K562 (cell line): ENCODE measurements at regions not wholly inside any gene's neighbourhood (a gene's known extent, or its start where the extent isn't known, plus 50 kb on each side); places are given as distances from the start of the nearest gene placed in this dataset.

Source experiments
- ATAC-seq: fragments of 200-7000 bp; cut with Tn5 transposase; 3 replicates; pipeline ENCODE4 v1.9.1; 2020; ENCODE audit warnings: moderate library complexity
- BruUV-seq: library from RNA; stranded (reverse); fragments of 400-500 nt; replicated peaks from 2 replicates; lab custom pipeline; 2021; lab: Mats Ljungman, UMichigan
- CTCF ChIA-PET: fragments of 300-600 bp; formaldehyde crosslinking; extraction: SDS; loops from one replicate; lab custom pipeline; 2021; ENCODE audit warnings: low intra/inter-chr PET ratio; lab: Yijun Ruan, JAX
- POLR2A ChIA-PET: fragments of 300-600, 350-650 bp; sonication (Branson Sonifier 250); formaldehyde crosslinking; extraction: SDS; loops from one replicate; lab custom pipeline; 2021; ENCODE audit warnings: antibody characterized with exemption, inconsistent platforms; lab: Yijun Ruan, JAX
- DNase-seq, 4 experiments: peaks; one replicate each; pipeline versions ENCODE4 v3.0.0 to v3.0.0-alpha.2; 2011 to 2018; ENCODE audit warnings: low spot score in 3 of 4, mixed read lengths in 3 of 4; ENCODE audit errors: extremely low read depth in 1 of 4
- FAIRE-seq: peaks from 2 replicates; lab custom pipeline; 2011; peaks lifted over from hg19 to GRCh38; lab: Jason Lieb, UNC
- H2AFZ ChIP-seq: 2 replicates; pipeline ENCODE4 v1.6.0; 2011; ENCODE audit warnings: low read depth, low read length, control low read depth, inconsistent platforms
- H3K27ac ChIP-seq: fragments of 200-600 bp; 3 replicates; pipeline ENCODE4 v1.8.0; 2011; ENCODE audit warnings: low read depth, mild to moderate bottlenecking, control low read depth, inconsistent platforms, low read length, moderate library complexity, mixed read lengths; ENCODE audit errors: extremely low read depth
- H3K27me3 ChIP-seq, 2 experiments: fragments of 300-600 bp in 1 of 2; 2 replicates in 1 of 2; 3 replicates in 1 of 2; pipeline versions ENCODE4 v1.6.0 to v1.8.0; 2011; ENCODE audit warnings: inconsistent platforms in 2 of 2, low read length in 2 of 2, mild to moderate bottlenecking in 1 of 2, mixed read lengths in 1 of 2, moderate library complexity in 1 of 2; ENCODE audit not compliant: control insufficient read depth in 2 of 2, insufficient read depth in 2 of 2
- H3K36me3 ChIP-seq: fragments of 300-600 bp; 3 replicates; pipeline ENCODE4 v1.8.0; 2011; ENCODE audit warnings: mild to moderate bottlenecking, low read length, inconsistent platforms; ENCODE audit not compliant: control insufficient read depth, insufficient read depth
- H3K4me1 ChIP-seq, 2 experiments: fragments of 200-600 bp in 1 of 2; replicated peaks in 1 of 2; 2 replicates in 1 of 2; 3 replicates in 1 of 2; pipeline versions ENCODE4 v1.5.1 to v1.8.0; 2011; ENCODE audit warnings: inconsistent platforms in 2 of 2, low read length in 2 of 2, mild to moderate bottlenecking in 1 of 2, mixed read lengths in 1 of 2, moderate library complexity in 1 of 2; ENCODE audit not compliant: control insufficient read depth in 2 of 2, insufficient read depth in 2 of 2
- H3K4me2 ChIP-seq: 2 replicates; pipeline ENCODE4 v1.6.1; 2011; ENCODE audit warnings: low read length, control low read depth, inconsistent platforms, mixed read lengths; ENCODE audit not compliant: insufficient read depth
- H3K4me3 ChIP-seq: fragments of 200-600 bp; sonication (generic), shearing (Covaris generic); 2 replicates; pipeline ENCODE4 v1.5.1; 2016; ENCODE audit warnings: control low read depth, inconsistent platforms
- H3K79me2 ChIP-seq: fragments of 200-600 bp; 3 replicates; pipeline ENCODE4 v1.8.0; 2011; ENCODE audit warnings: low read length, inconsistent platforms; ENCODE audit not compliant: control insufficient read depth, insufficient read depth
- H3K9ac ChIP-seq, 2 experiments: 2 replicates each; pipeline versions ENCODE4 v1.6.0 to v1.6.1; 2011; ENCODE audit warnings: low read depth in 2 of 2, low read length in 2 of 2, control low read depth in 1 of 2, inconsistent platforms in 1 of 2, mild to moderate bottlenecking in 1 of 2, mixed read lengths in 1 of 2; ENCODE audit not compliant: insufficient read depth in 1 of 2
- H3K9me1 ChIP-seq: one replicate; pipeline ENCODE4 v1.6.0; 2011; ENCODE audit warnings: inconsistent platforms, mild to moderate bottlenecking, low read length, moderate library complexity; ENCODE audit not compliant: control insufficient read depth, insufficient read depth
- H3K9me3 ChIP-seq: replicated peaks from 2 replicates; pipeline ENCODE4 v1.5.1; 2011; ENCODE audit warnings: low read depth, low read length, inconsistent platforms; ENCODE audit not compliant: control insufficient read depth, insufficient read depth
- H4K20me1 ChIP-seq: replicated peaks from 2 replicates; pipeline ENCODE4 v1.6.1; 2011; ENCODE audit warnings: low read length, inconsistent platforms, mixed read lengths; ENCODE audit not compliant: control insufficient read depth, insufficient read depth
- ARID1B ChIP-seq: fragments of 450-650 bp; IDR thresholded peaks from 2 replicates; pipeline ENCODE4 v1.6.1; 2016; ENCODE audit warnings: antibody characterized with exemption, mild to moderate bottlenecking, inconsistent platforms
- BMI1 ChIP-seq: fragments of 150-350 bp; IDR thresholded peaks from 2 replicates; pipeline ENCODE4 v1.6.1; 2014; ENCODE audit warnings: low read length
- DACH1 ChIP-seq: fragments of 450-650 bp; IDR thresholded peaks from 2 replicates; pipeline ENCODE4 v1.6.1; 2018; ENCODE audit not compliant: partially characterized antibody
- DMBX1 ChIP-seq: fragments of 250-450 bp; sonication (Bioruptor Pico); IDR thresholded peaks from 2 replicates; pipeline ENCODE4 v1.8.0; 2022; ENCODE audit warnings: inconsistent platforms, mild to moderate bottlenecking, moderate library complexity, borderline replicate concordance
- E2F3 ChIP-seq: fragments of 250-450 bp; sonication (Bioruptor Pico); IDR thresholded peaks from 2 replicates; pipeline ENCODE4 v1.4.0; 2020; ENCODE audit warnings: mild to moderate bottlenecking
- ESRRA ChIP-seq: fragments of 450-650 bp; IDR thresholded peaks from 2 replicates; pipeline ENCODE4 v1.6.1; 2014; ENCODE audit warnings: low read depth, mild to moderate bottlenecking, moderate library complexity, borderline replicate concordance
- HNRNPUL1 ChIP-seq: fragments of 200-400 bp; formaldehyde crosslinking; IDR thresholded peaks from 2 replicates; pipeline ENCODE4 v1.6.1; 2017; ENCODE audit warnings: low read length
- SMAD2 ChIP-seq: fragments of 150-350 bp; IDR thresholded peaks from 2 replicates; pipeline ENCODE4 v1.6.1; 2014; ENCODE audit warnings: low read depth, mild to moderate bottlenecking, low read length
- TCF7L2 ChIP-seq: fragments of 150-350 bp; IDR thresholded peaks from 2 replicates; pipeline ENCODE4 v1.6.1; 2016; ENCODE audit warnings: low read depth, mild to moderate bottlenecking, low read length, moderate library complexity
- TEAD2 ChIP-seq: fragments of 450-650 bp; IDR thresholded peaks from 2 replicates; pipeline ENCODE4 v1.6.1; 2016; ENCODE audit warnings: missing genetic modification characterization, control low read depth, missing compliant biosample characterization
- ZBTB12 ChIP-seq: fragments of 250-450 bp; sonication (Bioruptor Pico); IDR thresholded peaks from 2 replicates; pipeline ENCODE4 v1.4.0; 2020
- ZNF175 ChIP-seq: fragments of 200-800 bp; sonication (Bioruptor generic); IDR thresholded peaks from 2 replicates; pipeline ENCODE4 v1.6.1; 2016; ENCODE audit warnings: low read depth, mild to moderate bottlenecking, missing genetic modification characterization, missing compliant biosample characterization
- ZNF408 ChIP-seq: fragments of 250-450 bp; sonication (Bioruptor Pico); IDR thresholded peaks from 2 replicates; pipeline ENCODE4 v1.4.0; 2020; ENCODE audit warnings: low read depth, mild to moderate bottlenecking, moderate library complexity
- ZNF436 ChIP-seq: fragments of 250-450, 450-650 bp; sonication (Bioruptor Pico); formaldehyde crosslinking; IDR thresholded peaks from 2 replicates; pipeline ENCODE4 v1.7.0; 2020; ENCODE audit warnings: mild to moderate bottlenecking
- ZNF696 ChIP-seq: fragments of 250-450 bp; sonication (Bioruptor Pico); conservative IDR thresholded peaks from 2 replicates; pipeline ENCODE4 v1.4.0; 2020; ENCODE audit warnings: mild to moderate bottlenecking, moderate library complexity
- ZNF740 ChIP-seq, 3 experiments: fragments of 200-800 bp in 1 of 3; sonication (Bioruptor generic) in 1 of 3; sonication (generic) in 1 of 3; formaldehyde crosslinking in 1 of 3; IDR thresholded peaks; 2 replicates each; pipeline versions ENCODE4 v1.6.1 to v1.8.0; 2016 to 2022; ENCODE audit warnings: mild to moderate bottlenecking in 2 of 3, missing compliant biosample characterization in 2 of 3, missing genetic modification characterization in 2 of 3, missing genetic modification reagents in 1 of 3
- WGBS: fragments of 100-300 bp; shearing (Covaris generic); methylation state at CpG from one replicate; pipeline ENCODE4 v1.1.6; 2016; ENCODE audit warnings: low coverage, mixed read lengths; ENCODE audit not compliant: insufficient coverage; ENCODE audit errors: missing lambda C conversion rate; 5-methylcytosine and 5-hydroxymethylcytosine counted together
- in situ Hi-C: fragments of 300-500 bp; cut with MboI; formaldehyde crosslinking; loops from 4 replicates; pipeline ENCODE4 v1.15.0; 2018; ENCODE audit warnings: inconsistent platforms, mixed read lengths
- intact Hi-C: fragments of 100-400 bp; cut with micrococcal nuclease; formaldehyde crosslinking; loops from 2 replicates; pipeline ENCODE4 v1.14.2; 2022

- TF ChIP-seq ESRRA = no peak
- no peak for TF ChIP-seq ZNF740 (CRISPR knock-in tag; IDR thresholded peaks at IDR 0.05)
- no peak for TF ChIP-seq ZNF740 (tag; IDR thresholded peaks at IDR 0.05)
- no peak for TF ChIP-seq HNRNPUL1
- TF ChIP-seq ZNF175 (CRISPR knock-in tag) = no peak
- TF ChIP-seq ZNF696 (CRISPR knock-in tag) = no peak
- TF ChIP-seq ZNF408 (CRISPR knock-in tag) = no peak
- no peak for TF ChIP-seq ARID1B
- TF ChIP-seq DACH1 = no peak
- TF ChIP-seq TEAD2 = no peak
- TF ChIP-seq TCF7L2 = no peak
These were observed 321.1 kb upstream of the N4BP1 start (continued) for GRCh38 chr16:48930951-48931553.

- CTCF ChIA-PET = no interaction called here
- no peak for FAIRE-seq
- 0% methylated on average over 6 of the region's 6 CpGs for WGBS
- H3K79me2 ChIP-seq = no peaks in the 10 kb centered on the region
- H3K27me3 ChIP-seq = no peaks in the 10 kb centered on the region
- intact Hi-C loops = no loop called here
- in situ Hi-C loops = no loop called here
- H4K20me1 ChIP-seq = no peaks in the 10 kb centered on the region
- DNase-seq = no peak
- POLR2A ChIA-PET = no interaction called here
- H3K4me1 ChIP-seq = no peaks in the 10 kb centered on the region
- TF ChIP-seq BMI1 = no peak
- TF ChIP-seq E2F3 (CRISPR knock-in tag) = no peak
- TF ChIP-seq SMAD2 = no peak
- TF ChIP-seq DMBX1 (CRISPR knock-in tag) = no peak
- TF ChIP-seq ZNF436 (CRISPR knock-in tag) = no peak
- TF ChIP-seq ZBTB12 (CRISPR knock-in tag) = no peak
- no TSS peak for BruUV-seq
- H2AFZ ChIP-seq = no peak overlapping the region
- H3K36me3 ChIP-seq = no peaks in the 10 kb centered on the region
- H3K4me3 ChIP-seq = no peak overlapping the region
- H3K9me1 ChIP-seq = no peaks in the 10 kb centered on the region
- H3K4me2 ChIP-seq = no peak overlapping the region
- no peaks in the 10 kb centered on the region for H3K9me3 ChIP-seq
- no peak overlapping the region for H3K9ac ChIP-seq
- H3K27ac ChIP-seq = no peak overlapping the region
- ATAC-seq = no peak
These were observed 309.8 kb upstream of the N4BP1 start for GRCh38 chr16:48919791-48920190.
